Stimulated activated CD4-positive, alpha-beta T cell treated with anti-CD3 and anti-CD28 coated beads, TNF-alpha, amount 100 ng/mL, for 24 hours (primary cell): ENCODE measurements at regions not wholly inside any gene's neighbourhood (a gene's known extent, or its start where the extent isn't known, plus 50 kb on each side); places are given as distances from the start of the nearest gene placed in this dataset.
"Not testable (repeated sequence)": the region's sequence is repeated elsewhere in the genome, so short reads cannot be mapped to it uniquely, and the experiment has no call there.

ENCODE experiments used
- DNase-seq, 3 experiments: peaks; one replicate each; pipeline ENCODE4 v3.0.0-alpha.2; 2020; ENCODE audit warnings: low read depth in 3 of 3

DNA sequence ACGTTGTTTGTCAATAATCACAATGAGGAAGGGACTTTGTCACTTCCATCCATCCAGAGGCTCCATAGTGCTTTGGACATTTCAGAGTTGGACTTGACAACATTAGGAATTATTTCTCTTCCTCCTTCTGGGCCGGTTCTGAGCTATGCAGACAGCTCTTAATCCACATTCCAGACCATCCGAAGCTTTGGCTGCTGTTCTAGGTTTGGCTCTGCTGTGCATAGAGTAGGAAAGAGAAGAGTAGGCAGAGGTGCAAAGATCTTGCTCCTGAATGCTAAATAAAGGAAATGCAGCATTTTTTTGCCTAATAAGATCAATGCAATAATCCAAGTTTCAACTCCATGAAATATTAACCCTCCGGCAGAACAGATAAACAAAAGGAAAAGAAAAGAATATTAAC is 216.3 kb upstream of the PRNP start:
- no peak for DNase-seq

GRCh38 chr20:4468114-4468513 is 218.1 kb upstream of the PRNP start:
- DNase-seq, result no peak

- no peak for DNase-seq
These were observed 216.9 kb upstream of the ADRA1D start for GRCh38 chr20:4465855-4466545.

DNA sequence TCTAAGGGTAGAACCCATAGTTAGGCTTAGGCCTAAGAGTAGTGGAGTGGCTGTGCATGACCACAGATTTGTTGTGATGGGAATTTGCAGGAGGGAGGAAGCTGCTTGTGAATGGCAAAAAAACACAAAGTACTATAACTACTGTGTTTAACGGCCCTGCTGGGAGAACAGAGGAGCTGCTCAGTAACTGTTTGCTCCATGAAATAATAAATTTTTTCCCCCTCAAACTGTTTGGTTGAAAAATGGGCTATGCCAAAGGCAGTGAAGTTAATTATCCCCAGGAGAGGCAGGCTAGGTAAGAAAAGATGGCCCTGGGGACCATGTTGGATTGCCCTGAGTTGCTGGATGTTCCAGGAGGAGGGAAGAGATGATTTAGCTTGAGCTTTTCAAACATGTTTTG is 216.1 kb upstream of the ADRA1D start:
- no peak for DNase-seq

GRCh38 chr20:4462801-4463200 is 213.7 kb upstream of the ADRA1D start:
- not testable (repeated sequence) for DNase-seq

DNA sequence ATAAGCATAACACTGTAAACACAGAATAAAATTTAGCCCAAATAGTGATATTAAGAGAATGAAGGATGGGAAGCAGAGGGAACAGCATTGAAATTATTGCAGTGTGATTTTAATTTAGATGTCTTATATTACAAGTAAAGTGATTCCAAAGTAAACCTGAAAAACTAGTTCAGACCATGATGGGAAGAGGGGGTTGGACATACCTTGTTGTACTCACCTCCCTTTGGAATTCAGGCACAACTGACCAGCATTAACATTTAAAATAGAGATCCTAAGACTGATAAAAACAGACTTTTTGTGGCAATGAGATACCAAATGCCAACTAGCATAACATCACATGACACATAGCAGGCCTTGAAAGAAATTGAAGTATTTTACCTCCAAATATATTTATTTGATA is 210.0 kb upstream of the ADRA1D start:
- no peak for DNase-seq

DNA sequence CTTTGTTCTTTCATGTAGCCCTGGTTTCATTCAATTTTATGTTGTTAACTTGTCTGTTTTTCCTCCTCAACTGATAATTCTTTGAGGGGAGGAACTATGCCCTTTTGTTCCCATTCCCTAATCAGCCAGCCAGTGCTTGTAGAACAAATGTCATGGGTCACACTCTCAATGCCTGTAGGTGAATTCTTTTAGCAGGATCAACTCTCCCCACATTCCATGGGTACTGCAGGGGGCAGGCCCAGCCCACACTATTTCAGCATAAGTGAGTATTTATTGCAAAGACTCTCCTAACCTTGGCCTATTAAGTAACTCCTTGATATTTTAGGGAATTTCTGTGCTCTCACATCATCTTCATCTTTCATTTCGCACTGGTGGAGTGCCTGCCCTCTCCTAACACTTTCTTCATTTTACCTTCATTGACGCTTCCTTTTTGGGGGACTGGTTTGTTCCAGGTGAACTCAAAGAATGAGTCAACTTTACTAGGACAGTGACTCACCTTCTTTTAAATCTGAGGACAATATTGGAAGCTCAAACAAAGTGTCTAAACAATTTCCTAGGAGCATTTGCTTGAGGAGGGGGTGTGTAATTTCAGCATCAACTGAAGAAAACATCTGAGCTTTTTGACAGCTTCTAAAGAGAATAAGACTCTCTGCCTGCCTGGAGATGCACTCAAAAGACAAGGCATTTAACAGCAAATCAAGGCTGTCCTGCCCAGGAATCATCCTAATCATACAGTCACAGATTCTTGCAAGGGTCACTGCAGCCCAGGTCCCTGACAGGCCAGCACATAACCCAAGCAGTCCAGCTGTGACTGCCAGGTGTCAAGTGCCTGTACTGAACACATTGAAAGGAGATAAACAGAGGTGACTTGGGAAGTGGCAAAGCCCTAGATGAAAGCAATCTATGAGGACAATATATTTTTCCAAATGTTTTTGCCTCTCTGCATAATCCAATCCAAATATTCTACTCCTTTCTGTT is 208.8 kb upstream of the ADRA1D start:
- no peak for DNase-seq

DNA sequence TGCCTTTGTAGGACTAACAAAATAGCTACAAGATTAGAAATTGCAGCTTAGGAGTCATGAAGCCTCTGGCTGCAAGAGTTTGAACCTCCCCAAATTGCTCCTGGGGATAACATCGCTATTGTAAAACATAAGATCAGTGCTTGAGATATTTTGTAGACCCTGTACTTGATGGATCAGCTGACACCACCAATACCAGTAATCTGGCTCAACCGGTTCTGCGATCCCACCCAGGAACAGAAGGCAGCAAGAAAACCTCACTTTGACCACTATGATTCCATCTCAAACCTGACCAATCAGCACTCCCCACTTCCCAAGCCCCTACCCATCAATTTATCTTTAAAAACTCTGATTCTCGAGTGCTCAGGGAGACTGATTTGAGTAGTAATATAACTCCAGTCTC is 206.9 kb upstream of the ADRA1D start:
- DNase-seq, result no peak

DNA sequence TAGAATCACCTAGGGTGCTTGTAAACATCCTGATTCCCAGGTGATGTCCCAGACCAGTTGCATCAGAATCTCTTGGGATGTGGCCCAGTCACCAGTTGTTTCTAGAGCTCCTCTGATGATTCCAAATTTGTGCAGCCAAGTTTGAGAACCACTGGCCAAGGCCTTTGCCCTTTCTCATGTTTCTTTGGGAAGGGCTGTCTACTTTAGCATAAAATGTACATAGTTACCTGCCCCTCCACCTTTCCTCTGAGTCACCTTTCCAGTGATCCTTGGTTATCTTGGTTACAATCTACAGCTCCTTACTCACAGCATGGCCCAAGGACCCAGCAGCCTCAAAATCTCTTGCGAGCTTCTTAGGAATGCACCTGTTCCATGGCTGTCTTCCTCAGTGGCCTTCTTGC is 206.2 kb upstream of the ADRA1D start:
- DNase-seq, result no peak

GRCh38 chr20:4454111-4454510 is 205.0 kb upstream of the ADRA1D start:
- no peak for DNase-seq

DNA sequence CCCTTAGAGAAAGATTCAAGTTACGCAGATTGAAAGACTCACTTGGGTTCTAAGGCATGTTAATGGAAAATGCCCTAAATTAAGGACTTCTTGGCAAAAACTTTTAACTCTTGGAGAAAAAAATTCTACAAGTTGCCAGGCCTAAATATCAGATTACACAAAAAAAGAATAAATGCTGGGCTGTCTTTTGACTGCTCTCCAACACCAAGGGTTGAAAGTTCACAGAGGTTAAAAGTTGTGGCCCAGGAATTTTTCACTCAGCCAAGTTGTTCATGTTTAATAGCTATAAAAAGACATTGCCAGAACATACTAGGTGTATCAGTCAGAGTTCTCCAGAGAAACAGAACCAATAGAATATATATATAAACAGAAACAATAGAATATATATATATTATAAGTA is 204.3 kb upstream of the ADRA1D start:
- DNase-seq, result no peak

- no peak for DNase-seq
These were observed 202.5 kb upstream of the ADRA1D start for GRCh38 chr20:4451487-4452081.

- no peak for DNase-seq
These were observed 201.0 kb upstream of the ADRA1D start for GRCh38 chr20:4449957-4450715.

DNA sequence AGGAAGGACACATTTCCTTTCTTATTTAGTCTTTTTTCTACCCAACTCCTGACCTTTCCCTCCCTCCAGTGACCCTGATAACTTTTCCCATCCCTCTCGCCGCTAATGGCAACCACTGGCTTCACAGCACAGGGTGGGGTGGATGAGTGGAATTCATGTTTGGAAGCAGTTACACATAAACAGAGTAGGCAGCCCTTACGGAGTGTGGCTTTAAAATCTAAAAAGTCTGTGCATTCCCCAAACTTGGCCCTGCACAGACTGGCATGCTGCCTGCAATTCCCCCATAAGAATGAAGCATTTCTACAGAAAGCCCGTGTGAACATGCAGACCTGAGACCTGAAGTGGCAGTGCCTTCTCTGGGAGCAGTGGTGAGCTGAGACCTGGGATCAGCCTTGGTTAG is 196.7 kb upstream of the ADRA1D start:
- DNase-seq, result no peak

GRCh38 chr20:4445331-4445730 is 196.2 kb upstream of the ADRA1D start:
- DNase-seq, result no peak

DNA sequence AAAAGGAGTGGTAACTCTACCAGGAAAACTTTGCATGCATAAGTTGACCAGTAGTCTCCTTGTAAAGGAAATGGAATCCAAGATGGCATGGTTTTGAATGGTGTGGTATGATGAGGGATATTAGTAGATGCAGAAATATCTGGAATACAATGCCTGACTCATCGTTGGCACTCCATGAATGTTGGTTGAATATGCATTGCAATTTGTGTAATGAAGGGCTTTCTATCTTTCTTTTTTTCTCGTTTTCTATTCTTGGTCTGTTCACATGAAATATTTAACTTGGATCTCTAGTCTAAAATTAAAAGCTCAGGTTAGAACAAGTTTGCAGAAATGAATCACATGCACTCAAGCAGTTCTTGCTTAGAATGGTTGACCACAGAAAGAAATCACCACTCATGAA is 195.3 kb upstream of the ADRA1D start:
- no peak for DNase-seq

DNA sequence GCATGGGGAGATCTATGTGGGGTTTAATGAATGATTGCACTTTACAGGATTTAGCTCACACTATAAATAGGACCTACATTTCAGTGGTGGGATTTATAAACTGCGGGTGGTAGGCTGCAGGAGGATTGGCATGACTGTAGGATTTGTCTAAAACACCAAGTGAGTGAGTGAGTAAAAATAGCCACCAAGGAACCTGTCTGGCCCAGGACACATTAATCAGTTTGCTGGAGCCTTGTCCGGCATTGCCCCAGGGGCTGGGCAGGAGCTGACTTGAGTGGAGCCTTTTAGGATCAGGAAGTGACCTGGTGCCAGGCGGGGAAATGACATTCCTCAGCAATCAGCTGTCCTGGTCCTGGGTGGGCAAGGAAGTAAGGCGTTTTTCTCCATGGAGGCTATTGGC is 193.9 kb upstream of the ADRA1D start:
- no peak for DNase-seq

DNA sequence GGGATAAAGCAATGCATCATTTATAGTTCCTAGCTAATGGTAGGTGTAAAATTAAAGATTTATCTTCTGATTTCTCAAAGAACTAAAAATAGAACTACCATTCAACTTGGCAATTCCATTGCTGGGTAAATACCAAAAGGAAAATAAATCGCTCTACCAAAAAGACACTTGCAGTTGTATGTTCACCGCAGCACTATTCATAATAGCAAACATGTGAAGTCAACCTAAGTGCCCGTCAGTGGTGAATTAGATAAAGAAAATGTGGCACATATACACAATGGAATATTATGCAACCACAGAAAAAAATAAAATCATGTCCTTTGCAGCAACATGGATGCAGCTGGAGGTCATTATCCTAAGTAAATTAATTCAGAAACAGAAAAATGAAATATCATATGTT is 192.8 kb upstream of the ADRA1D start:
- DNase-seq, result no peak

- no peak for DNase-seq
These were observed 192.1 kb upstream of the ADRA1D start for GRCh38 chr20:4441191-4441590.

GRCh38 chr20:4439461-4439860 is 190.4 kb upstream of the ADRA1D start:
- DNase-seq, result no peak

DNA sequence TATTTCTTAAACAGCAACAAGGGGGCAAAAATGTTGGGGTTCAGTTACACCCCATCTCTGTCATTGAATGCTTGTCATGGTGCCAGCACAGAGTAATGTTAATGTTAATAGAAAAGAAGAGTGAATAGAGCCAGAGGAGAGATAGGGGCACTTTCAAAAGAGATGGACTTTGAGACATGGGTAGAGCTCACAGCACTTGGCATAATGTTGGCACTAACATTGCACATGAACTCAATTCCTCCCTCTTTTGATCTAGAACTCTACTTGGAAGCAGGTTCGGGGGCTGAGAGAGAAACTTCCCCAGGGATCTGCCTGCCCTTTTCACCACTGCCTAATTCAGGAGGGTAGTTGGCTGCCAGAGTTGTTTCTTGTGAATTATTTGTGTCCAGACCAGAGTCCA is 188.0 kb upstream of the ADRA1D start:
- DNase-seq, result no peak
